OCI-LY3 (cell line): ENCODE measurements at regions not wholly inside any gene's neighbourhood (a gene's known extent, or its start where the extent isn't known, plus 50 kb on each side); places are given as distances from the start of the nearest gene placed in this dataset.
"Not testable (repeated sequence)": the region's sequence is repeated elsewhere in the genome, so short reads cannot be mapped to it uniquely, and the experiment has no call there.

Source experiments
- EZH2phosphoT487 ChIP-seq: fragments of 200-600 bp; shearing (Covaris generic); IDR thresholded peaks from 2 replicates; pipeline ENCODE4 v1.6.1; 2018; ENCODE audit warnings: antibody characterized with exemption, mixed run types, low read depth
- TF ChIP-seq, protein P1 (sequence below): fragments of 200-600, 300-600 bp; sonication (generic); IDR thresholded peaks from 2 replicates; pipeline ENCODE4 v1.5.1; 2014; ENCODE audit warnings: antibody characterized with exemption, low read length, low read depth

DNA sequence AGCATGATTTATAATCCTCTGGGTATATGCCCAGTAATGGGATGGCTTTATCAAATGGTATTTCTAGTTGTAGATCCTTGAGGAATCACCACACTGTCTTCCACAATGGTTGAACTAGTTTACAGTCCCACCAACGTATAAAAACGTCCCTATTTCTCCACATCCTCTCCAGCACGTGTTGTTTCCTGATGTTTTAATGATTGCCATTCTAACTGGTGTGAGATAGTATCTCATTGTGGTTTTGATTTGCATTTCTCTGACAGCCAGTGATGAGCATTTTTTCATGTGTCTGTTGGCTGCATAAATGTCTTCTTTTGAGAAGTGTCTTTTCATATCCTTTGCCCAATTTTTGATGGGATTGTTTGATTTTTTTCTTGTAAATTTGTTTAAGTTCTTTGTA lies 163.5 kb downstream of the KDM5D start:
- TF ChIP-seq, protein P1, sequence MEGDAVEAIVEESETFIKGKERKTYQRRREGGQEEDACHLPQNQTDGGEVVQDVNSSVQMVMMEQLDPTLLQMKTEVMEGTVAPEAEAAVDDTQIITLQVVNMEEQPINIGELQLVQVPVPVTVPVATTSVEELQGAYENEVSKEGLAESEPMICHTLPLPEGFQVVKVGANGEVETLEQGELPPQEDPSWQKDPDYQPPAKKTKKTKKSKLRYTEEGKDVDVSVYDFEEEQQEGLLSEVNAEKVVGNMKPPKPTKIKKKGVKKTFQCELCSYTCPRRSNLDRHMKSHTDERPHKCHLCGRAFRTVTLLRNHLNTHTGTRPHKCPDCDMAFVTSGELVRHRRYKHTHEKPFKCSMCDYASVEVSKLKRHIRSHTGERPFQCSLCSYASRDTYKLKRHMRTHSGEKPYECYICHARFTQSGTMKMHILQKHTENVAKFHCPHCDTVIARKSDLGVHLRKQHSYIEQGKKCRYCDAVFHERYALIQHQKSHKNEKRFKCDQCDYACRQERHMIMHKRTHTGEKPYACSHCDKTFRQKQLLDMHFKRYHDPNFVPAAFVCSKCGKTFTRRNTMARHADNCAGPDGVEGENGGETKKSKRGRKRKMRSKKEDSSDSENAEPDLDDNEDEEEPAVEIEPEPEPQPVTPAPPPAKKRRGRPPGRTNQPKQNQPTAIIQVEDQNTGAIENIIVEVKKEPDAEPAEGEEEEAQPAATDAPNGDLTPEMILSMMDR = not testable (repeated sequence)
- TF ChIP-seq EZH2phosphoT487 = not testable (repeated sequence)
